Astrocyte of the spinal cord (primary cell): ENCODE measurements at regions not wholly inside any gene's neighbourhood (a gene's known extent, or its start where the extent isn't known, plus 50 kb on each side); places are given as distances from the start of the nearest gene placed in this dataset.

Experiments used
- DNase-seq: peaks from one replicate; pipeline ENCODE4 v3.0.0; 2011; ENCODE audit warnings: low read depth, low spot score
- H3K4me3 ChIP-seq: 2 replicates; pipeline ENCODE4 v1.5.1; 2011; ENCODE audit warnings: low read depth, mild to moderate bottlenecking, low read length, moderate library complexity
- in situ Hi-C: cut with HindIII; loops from 2 replicates; pipeline ENCODE4 v1.10.0; 2017; ENCODE audit warnings: low sequenced_read_pairs
- TF ChIP-seq, protein P1 (sequence below): IDR thresholded peaks from 2 replicates; pipeline ENCODE4 v1.5.1; 2012; ENCODE audit warnings: low read depth, mild to moderate bottlenecking, low read length, inconsistent platforms

DNA sequence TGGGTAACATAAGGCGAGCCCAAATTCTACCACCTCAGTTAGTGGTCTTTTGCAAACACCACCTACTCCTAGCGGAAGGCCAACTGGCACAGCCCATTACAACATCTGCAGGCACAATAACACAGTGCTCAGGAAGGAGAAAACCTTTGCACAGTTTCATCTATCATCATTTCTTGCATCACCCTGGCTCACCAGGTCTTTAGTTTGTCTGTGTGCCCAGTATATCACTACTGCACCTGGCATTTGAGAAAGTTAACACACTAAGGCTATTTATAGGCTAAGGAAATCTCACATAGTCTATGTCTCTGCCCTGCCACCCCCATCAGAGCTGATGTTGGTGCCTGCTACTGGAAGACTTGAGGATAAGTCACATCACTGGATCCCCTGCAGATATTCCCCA is 484.0 kb downstream of the SATB2 start:
- DNase-seq = no peak
- in situ Hi-C loops = no loop called here
- no peak overlapping the region for H3K4me3 ChIP-seq
- TF ChIP-seq, protein P1, sequence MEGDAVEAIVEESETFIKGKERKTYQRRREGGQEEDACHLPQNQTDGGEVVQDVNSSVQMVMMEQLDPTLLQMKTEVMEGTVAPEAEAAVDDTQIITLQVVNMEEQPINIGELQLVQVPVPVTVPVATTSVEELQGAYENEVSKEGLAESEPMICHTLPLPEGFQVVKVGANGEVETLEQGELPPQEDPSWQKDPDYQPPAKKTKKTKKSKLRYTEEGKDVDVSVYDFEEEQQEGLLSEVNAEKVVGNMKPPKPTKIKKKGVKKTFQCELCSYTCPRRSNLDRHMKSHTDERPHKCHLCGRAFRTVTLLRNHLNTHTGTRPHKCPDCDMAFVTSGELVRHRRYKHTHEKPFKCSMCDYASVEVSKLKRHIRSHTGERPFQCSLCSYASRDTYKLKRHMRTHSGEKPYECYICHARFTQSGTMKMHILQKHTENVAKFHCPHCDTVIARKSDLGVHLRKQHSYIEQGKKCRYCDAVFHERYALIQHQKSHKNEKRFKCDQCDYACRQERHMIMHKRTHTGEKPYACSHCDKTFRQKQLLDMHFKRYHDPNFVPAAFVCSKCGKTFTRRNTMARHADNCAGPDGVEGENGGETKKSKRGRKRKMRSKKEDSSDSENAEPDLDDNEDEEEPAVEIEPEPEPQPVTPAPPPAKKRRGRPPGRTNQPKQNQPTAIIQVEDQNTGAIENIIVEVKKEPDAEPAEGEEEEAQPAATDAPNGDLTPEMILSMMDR = no peak

DNA sequence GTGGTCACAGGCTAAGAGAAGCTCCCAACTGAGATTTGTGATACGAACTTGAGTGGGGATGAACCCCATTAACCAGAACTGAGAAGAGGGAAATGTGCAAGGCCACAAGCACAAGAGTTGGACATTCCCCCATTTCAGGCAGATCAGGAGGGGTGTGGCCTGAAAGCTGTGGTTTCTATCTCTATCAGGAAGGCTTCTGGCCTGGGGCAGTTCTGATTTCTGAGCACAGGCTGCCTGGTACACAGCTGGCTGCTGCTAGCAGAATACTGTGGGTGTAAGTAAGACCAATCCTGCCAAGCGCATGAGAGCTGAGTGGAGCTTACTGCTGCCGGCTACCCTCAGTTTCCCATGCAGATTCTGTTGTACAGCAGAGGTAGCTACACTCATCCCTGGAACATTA is 484.6 kb downstream of the SATB2 start:
- no peak overlapping the region for H3K4me3 ChIP-seq
- in situ Hi-C loops = no loop called here
- TF ChIP-seq, protein P1 = no peak
- DNase-seq = no peak

DNA sequence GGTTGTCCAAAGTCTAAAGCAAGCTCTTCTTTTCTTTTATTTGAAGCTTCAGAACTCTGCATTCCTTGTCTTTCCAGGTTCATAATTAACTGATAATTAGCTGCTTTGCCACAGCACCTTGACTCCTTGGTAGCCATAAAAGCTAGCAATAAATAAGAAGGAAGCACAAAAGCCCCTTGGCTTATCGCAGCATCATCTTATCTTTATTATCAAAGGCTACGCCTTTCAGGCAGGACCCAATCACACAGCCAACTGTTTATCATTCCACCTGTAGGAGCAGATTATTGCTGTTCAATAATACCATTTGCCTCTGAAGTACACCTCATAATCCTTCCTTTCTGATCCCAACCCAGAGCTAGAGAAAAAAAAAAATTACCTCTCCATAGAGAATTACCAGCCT is 489.2 kb downstream of the SATB2 start:
- no peak for DNase-seq
- TF ChIP-seq, protein P1 = no peak
- in situ Hi-C loops = no loop called here
- no peak overlapping the region for H3K4me3 ChIP-seq

DNA sequence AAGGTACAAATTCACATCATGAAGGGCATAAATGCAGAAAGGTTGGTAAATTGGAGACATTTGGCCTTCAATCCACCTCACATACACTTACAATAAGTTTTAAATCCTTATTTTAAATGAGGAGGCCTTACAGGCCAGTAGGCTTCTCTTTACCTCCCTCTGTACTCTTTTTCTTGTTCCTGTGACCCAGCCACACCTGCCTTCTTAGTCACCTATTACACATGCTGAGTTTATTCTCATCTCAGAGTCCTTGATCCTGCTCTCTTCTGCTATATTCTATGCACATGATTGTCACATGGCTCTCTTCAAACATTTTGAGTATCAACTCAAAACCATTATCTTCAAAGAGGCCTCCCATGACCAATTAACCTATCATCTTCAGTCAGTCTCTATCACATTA is 491.5 kb downstream of the SATB2 start:
- no peak for DNase-seq
- TF ChIP-seq, protein P1 = no peak
- in situ Hi-C loops = no loop called here
- no peak overlapping the region for H3K4me3 ChIP-seq

DNA sequence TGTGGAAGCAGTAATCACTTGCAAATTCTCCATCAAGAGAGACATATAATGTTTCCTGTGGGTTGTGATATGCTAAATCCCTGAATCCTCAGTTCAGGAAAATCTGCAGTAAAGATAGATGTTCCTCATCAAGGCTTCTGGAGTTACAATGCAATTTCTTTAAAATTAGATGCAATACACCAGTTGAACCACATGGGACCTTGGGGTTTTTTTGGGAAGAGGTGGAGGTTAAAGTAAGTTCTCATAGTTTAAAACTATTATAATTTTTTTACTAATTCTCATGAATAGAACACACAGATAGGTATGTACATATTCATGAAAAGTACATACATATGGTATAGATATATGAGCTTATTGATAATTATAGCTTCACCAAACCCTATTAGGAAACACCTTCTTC is 496.2 kb downstream of the SATB2 start:
- TF ChIP-seq, protein P1 = no peak
- H3K4me3 ChIP-seq = no peak overlapping the region
- in situ Hi-C loops = no loop called here
- DNase-seq = no peak

DNA sequence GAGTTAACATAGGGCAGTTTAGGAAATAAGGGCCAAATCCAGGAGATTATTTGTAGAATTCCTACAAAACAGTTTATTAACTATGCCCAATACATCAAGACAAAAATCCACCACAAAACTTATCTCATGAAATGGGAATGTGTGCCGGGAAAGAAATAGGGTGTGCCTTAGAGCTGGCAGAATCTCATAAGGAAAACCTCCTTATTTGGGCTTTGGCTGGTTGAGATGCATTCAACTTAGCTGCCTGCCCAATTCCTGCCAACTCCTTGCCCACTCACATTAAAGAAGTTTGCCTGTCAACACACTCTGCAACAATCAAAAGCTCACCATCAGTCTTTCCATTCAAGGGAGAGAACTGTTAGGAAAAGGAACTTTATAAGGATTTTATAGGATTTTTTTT is 500.6 kb downstream of the SATB2 start:
- no peak overlapping the region for H3K4me3 ChIP-seq
- peak; percentile 3 for DNase-seq
- in situ Hi-C loops = no loop called here
- TF ChIP-seq, protein P1 = no peak

DNA sequence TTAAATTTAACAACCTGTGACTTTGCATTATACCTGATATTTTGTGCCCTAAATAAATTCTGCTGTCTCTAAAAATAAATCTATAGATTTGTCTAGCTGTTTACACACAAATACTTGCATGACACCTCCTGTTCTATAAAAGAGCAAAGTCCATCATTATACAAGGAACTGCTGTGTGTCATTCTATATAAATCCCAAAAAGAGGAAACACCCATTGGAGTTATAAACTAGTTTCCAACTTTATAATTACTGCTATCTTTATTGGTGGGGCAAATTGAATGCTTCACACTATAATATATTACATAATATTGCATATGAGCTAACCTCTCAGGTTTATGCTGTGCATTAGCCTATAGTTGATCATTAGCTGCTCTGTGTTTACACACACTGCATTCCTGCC is 504.4 kb downstream of the SATB2 start:
- in situ Hi-C loops = no loop called here
- DNase-seq = no peak
- TF ChIP-seq, protein P1 = no peak
- no peak overlapping the region for H3K4me3 ChIP-seq
